Mesendoderm (in vitro differentiated cells): ENCODE measurements at regions not wholly inside any gene's neighbourhood (a gene's known extent, or its start where the extent isn't known, plus 50 kb on each side); places are given as distances from the start of the nearest gene placed in this dataset.
A peak's percentile ranks its signal among the peaks of the same experiment; 100 is the strongest.

Experiments
- DNase-seq: peaks from one replicate; pipeline ENCODE4 v3.0.0; 2013
- H2AK5ac ChIP-seq: 2 replicates; pipeline ENCODE4 v1.6.1; 2013; ENCODE audit warnings: low read length, inconsistent platforms
- H2BK120ac ChIP-seq: 2 replicates; pipeline ENCODE4 v1.6.1; 2013; ENCODE audit warnings: low read depth, mild to moderate bottlenecking, low read length, moderate library complexity, mixed read lengths
- H2BK15ac ChIP-seq: replicated peaks from 2 replicates; pipeline ENCODE4 v1.6.1; 2013; ENCODE audit warnings: low read depth, mild to moderate bottlenecking, moderate library complexity
- H2BK5ac ChIP-seq: 2 replicates; pipeline ENCODE4 v1.6.1; 2013; ENCODE audit warnings: low read length, inconsistent platforms
- H3K18ac ChIP-seq: 2 replicates; pipeline ENCODE4 v1.6.1; 2013; ENCODE audit warnings: mild to moderate bottlenecking, low read length, mixed read lengths
- H3K23ac ChIP-seq: one replicate; pipeline ENCODE4 v1.6.1; 2013; ENCODE audit warnings: low read length
- H3K27ac ChIP-seq: 2 replicates; pipeline ENCODE4 v1.5.1; 2013; ENCODE audit warnings: low read depth, mild to moderate bottlenecking, inconsistent platforms, low read length, moderate library complexity
- H3K27me3 ChIP-seq: 2 replicates; pipeline ENCODE4 v1.6.1; 2013; ENCODE audit warnings: low read length, control low read depth, mild to moderate bottlenecking, inconsistent platforms; ENCODE audit not compliant: insufficient read depth, poor library complexity
- H3K36me3 ChIP-seq: 2 replicates; pipeline ENCODE4 v1.6.1; 2013; ENCODE audit warnings: low read length, inconsistent platforms; ENCODE audit not compliant: control insufficient read depth, insufficient read depth
- H3K4ac ChIP-seq: one replicate; pipeline ENCODE4 v1.6.1; 2013; ENCODE audit warnings: low read depth, mild to moderate bottlenecking, low read length, moderate library complexity
- H3K4me1 ChIP-seq: 2 replicates; pipeline ENCODE4 v1.6.1; 2013; ENCODE audit warnings: low read depth, low read length, inconsistent platforms; ENCODE audit not compliant: control insufficient read depth
- H3K4me2 ChIP-seq: 2 replicates; pipeline ENCODE4 v1.6.1; 2013; ENCODE audit warnings: low read length
- H3K4me3 ChIP-seq: 2 replicates; pipeline ENCODE4 v1.5.1; 2013; ENCODE audit warnings: mild to moderate bottlenecking, low read length
- H3K56ac ChIP-seq: one replicate; pipeline ENCODE4 v1.6.1; 2013; ENCODE audit warnings: low read length
- H3K79me1 ChIP-seq: 2 replicates; pipeline ENCODE4 v1.6.1; 2013; ENCODE audit warnings: low read length, inconsistent platforms
- H3K79me2 ChIP-seq: 2 replicates; pipeline ENCODE4 v1.6.1; 2013; ENCODE audit warnings: mild to moderate bottlenecking, low read length; ENCODE audit not compliant: control insufficient read depth, insufficient read depth
- H3K9ac ChIP-seq: 2 replicates; pipeline ENCODE4 v1.6.1; 2013; ENCODE audit warnings: low read length, inconsistent platforms
- H4K5ac ChIP-seq: one replicate; pipeline ENCODE4 v1.6.1; 2013; ENCODE audit warnings: low read length
- H4K8ac ChIP-seq: one replicate; pipeline ENCODE4 v1.6.1; 2013; ENCODE audit warnings: low read depth, mild to moderate bottlenecking, control low read depth, low read length, moderate library complexity
- WGBS: extraction: QIAGEN DNeasy Blood & Tissue Kit; methylation state at CpG from one replicate; pipeline ENCODE4 v1.1.7; 2013; ENCODE audit warnings: low lambda C conversion rate, missing lambda C conversion rate; ENCODE audit not compliant: insufficient coverage; ENCODE audit errors: extremely low coverage; 5-methylcytosine and 5-hydroxymethylcytosine counted together

- no CpG with 5 or more reads among the region's 1 CpG for WGBS
- H3K4me1 ChIP-seq = no peaks in the 10 kb centered on the region
- no peak overlapping the region for H4K8ac ChIP-seq
- no peak overlapping the region for H3K4me2 ChIP-seq
- H3K79me1 ChIP-seq = no peaks in the 10 kb centered on the region
- H3K27ac ChIP-seq = no peak overlapping the region
- H2BK15ac ChIP-seq = no peak overlapping the region
- H3K36me3 ChIP-seq = no peaks in the 10 kb centered on the region
- H3K23ac ChIP-seq = no peak overlapping the region
- no peaks in the 10 kb centered on the region for H3K27me3 ChIP-seq
- no peak overlapping the region for H2BK5ac ChIP-seq
- H3K9ac ChIP-seq = no peak overlapping the region
- no peak overlapping the region for H2BK120ac ChIP-seq
- no peaks in the 10 kb centered on the region for H3K79me2 ChIP-seq
- DNase-seq = no peak
- no peak overlapping the region for H3K4me3 ChIP-seq
- H4K5ac ChIP-seq = no peak overlapping the region
- H3K18ac ChIP-seq = no peak overlapping the region
- no peak overlapping the region for H3K56ac ChIP-seq
- no peak overlapping the region for H2AK5ac ChIP-seq
- H3K4ac ChIP-seq = no peak overlapping the region
Observed at GRCh38 chr6:68012822-68013221, 622.3 kb upstream of the ADGRB3 start.

GRCh38 chr6:68010936-68011335 is 624.1 kb upstream of the ADGRB3 start:
- Histone ChIP-seq H3K9ac (no peak overlapping the region), H3K18ac (no peak overlapping the region)
- 100% methylated on average over 2 of the region's 4 CpGs for WGBS

GRCh38 chr6:68008445-68008844 is 626.6 kb upstream of the ADGRB3 start:
- no peak overlapping the region for H3K9ac ChIP-seq
- H3K27me3 ChIP-seq = no peaks in the 10 kb centered on the region
- H3K4me1 ChIP-seq = no peaks in the 10 kb centered on the region
- no peaks in the 10 kb centered on the region for H3K79me2 ChIP-seq
- no peak overlapping the region for H3K4me2 ChIP-seq
- no peak overlapping the region for H3K4ac ChIP-seq
- H3K56ac ChIP-seq = no peak overlapping the region
- no peak overlapping the region for H4K8ac ChIP-seq
- no peak overlapping the region for H3K18ac ChIP-seq
- no peak overlapping the region for H2AK5ac ChIP-seq
- H3K4me3 ChIP-seq = no peak overlapping the region
- H2BK5ac ChIP-seq = no peak overlapping the region
- no peaks in the 10 kb centered on the region for H3K36me3 ChIP-seq
- no peak overlapping the region for H2BK120ac ChIP-seq
- no peak overlapping the region for H2BK15ac ChIP-seq
- no peak overlapping the region for H3K23ac ChIP-seq
- no peak overlapping the region for H4K5ac ChIP-seq
- DNase-seq = no peak
- H3K79me1 ChIP-seq = no peaks in the 10 kb centered on the region
- WGBS = no CpG with 5 or more reads among the region's 2 CpGs
- H3K27ac ChIP-seq = no peak overlapping the region

More at GRCh38 chr6:68010936-68011335, 624.1 kb upstream of the ADGRB3 start:
- H3K4me2 ChIP-seq = no peak overlapping the region
- no peaks in the 10 kb centered on the region for H3K79me1 ChIP-seq
- no peaks in the 10 kb centered on the region for H3K79me2 ChIP-seq
- H3K4me3 ChIP-seq = no peak overlapping the region
- H3K36me3 ChIP-seq = no peaks in the 10 kb centered on the region
- no peak overlapping the region for H4K8ac ChIP-seq
- no peak overlapping the region for H4K5ac ChIP-seq
- no peaks in the 10 kb centered on the region for H3K4me1 ChIP-seq
- H2BK15ac ChIP-seq = no peak overlapping the region
- no peak overlapping the region for H3K56ac ChIP-seq
- H3K27me3 ChIP-seq = no peaks in the 10 kb centered on the region
- no peak overlapping the region for H2BK120ac ChIP-seq
- H3K23ac ChIP-seq = no peak overlapping the region
- H3K27ac ChIP-seq = no peak overlapping the region
- H2BK5ac ChIP-seq = no peak overlapping the region
- no peak overlapping the region for H2AK5ac ChIP-seq
- H3K4ac ChIP-seq = no peak overlapping the region
- no peak for DNase-seq

- Histone ChIP-seq H3K4ac (no peak overlapping the region), H3K56ac (no peak overlapping the region), H3K79me2 (no peaks in the 10 kb centered on the region), H3K9ac (no peak overlapping the region), H3K23ac (no peak overlapping the region), H3K79me1 (no peaks in the 10 kb centered on the region), H2BK120ac (no peak overlapping the region), H4K8ac (no peak overlapping the region), H3K4me3 (no peak overlapping the region), H2BK15ac (no peak overlapping the region), H3K36me3 (no peaks in the 10 kb centered on the region), H3K4me2 (no peak overlapping the region), H3K18ac (no peak overlapping the region), H2AK5ac (no peak overlapping the region), H2BK5ac (no peak overlapping the region), H3K4me1 (no peaks in the 10 kb centered on the region), H4K5ac (no peak overlapping the region), H3K27me3 (no peaks in the 10 kb centered on the region), H3K27ac (no peak overlapping the region)
- no peak for DNase-seq
Observed at GRCh38 chr6:68007717-68008116, 627.4 kb upstream of the ADGRB3 start.

- Histone ChIP-seq H4K5ac (no peak overlapping the region), H2AK5ac (no peak overlapping the region), H3K79me1 (no peaks in the 10 kb centered on the region), H3K27ac (no peak overlapping the region), H3K4me1 (no peaks in the 10 kb centered on the region), H3K4ac (no peak overlapping the region), H3K18ac (no peak overlapping the region), H3K56ac (no peak overlapping the region), H2BK15ac (no peak overlapping the region), H3K4me2 (no peak overlapping the region), H3K27me3 (no peaks in the 10 kb centered on the region), H3K9ac (no peak overlapping the region), H3K23ac (no peak overlapping the region), H3K79me2 (no peaks in the 10 kb centered on the region), H3K36me3 (no peaks in the 10 kb centered on the region), H2BK5ac (no peak overlapping the region), H3K4me3 (no peak overlapping the region), H2BK120ac (no peak overlapping the region), H4K8ac (no peak overlapping the region)
- peak; percentile 37 for DNase-seq
Observed at GRCh38 chr6:67986694-67987232, 648.3 kb upstream of the ADGRB3 start.

- H4K5ac ChIP-seq = no peak overlapping the region
- no peaks in the 10 kb centered on the region for H3K36me3 ChIP-seq
- H2AK5ac ChIP-seq = no peak overlapping the region
- no peak overlapping the region for H3K18ac ChIP-seq
- H3K4me1 ChIP-seq = no peaks in the 10 kb centered on the region
- H3K79me1 ChIP-seq = no peaks in the 10 kb centered on the region
- no peak overlapping the region for H2BK120ac ChIP-seq
- WGBS = no CpG with 5 or more reads among the region's 2 CpGs
- no peak overlapping the region for H3K27ac ChIP-seq
- no peak overlapping the region for H3K9ac ChIP-seq
- no peak overlapping the region for H3K4ac ChIP-seq
- H4K8ac ChIP-seq = no peak overlapping the region
- no peaks in the 10 kb centered on the region for H3K79me2 ChIP-seq
- H3K56ac ChIP-seq = no peak overlapping the region
- H3K27me3 ChIP-seq = no peaks in the 10 kb centered on the region
- H3K4me2 ChIP-seq = no peak overlapping the region
- no peak overlapping the region for H3K4me3 ChIP-seq
- no peak for DNase-seq
- no peak overlapping the region for H2BK5ac ChIP-seq
- no peak overlapping the region for H2BK15ac ChIP-seq
- H3K23ac ChIP-seq = no peak overlapping the region
Observed at GRCh38 chr6:67976486-67976885, 658.6 kb upstream of the ADGRB3 start.
